Osteoblast (primary cell): ENCODE measurements at regions not wholly inside any gene's neighbourhood (a gene's known extent, or its start where the extent isn't known, plus 50 kb on each side); places are given as distances from the start of the nearest gene placed in this dataset.
"Not testable (repeated sequence)": the region's sequence is repeated elsewhere in the genome, so short reads cannot be mapped to it uniquely, and the experiment has no call there.

Experiments
- DNase-seq: peaks from one replicate; pipeline ENCODE4 v3.0.0; 2011; ENCODE audit warnings: low spot score, mixed read lengths; ENCODE audit not compliant: insufficient read length; ENCODE audit errors: missing footprints
- H2AFZ ChIP-seq: 2 replicates; pipeline ENCODE4 v1.6.0; 2011; ENCODE audit warnings: mild to moderate bottlenecking, low read length
- H3K27ac ChIP-seq: 2 replicates; pipeline ENCODE4 v1.5.1; 2011; ENCODE audit warnings: mild to moderate bottlenecking, low read depth, low read length, moderate library complexity
- H3K27me3 ChIP-seq: 2 replicates; pipeline ENCODE4 v1.6.0; 2012; ENCODE audit warnings: mild to moderate bottlenecking, control low read depth, inconsistent platforms, low read length, moderate library complexity; ENCODE audit not compliant: insufficient read depth
- H3K36me3 ChIP-seq: 2 replicates; pipeline ENCODE4 v1.5.1; 2011; ENCODE audit warnings: mild to moderate bottlenecking, low read length, control low read depth, moderate library complexity; ENCODE audit not compliant: insufficient read depth
- H3K4me1 ChIP-seq: 2 replicates; pipeline ENCODE4 v1.5.1; 2011; ENCODE audit warnings: mild to moderate bottlenecking, low read length, control low read depth, moderate library complexity; ENCODE audit not compliant: insufficient read depth
- H3K4me2 ChIP-seq: 2 replicates; pipeline ENCODE4 v1.6.0; 2011; ENCODE audit warnings: mild to moderate bottlenecking, low read length; ENCODE audit not compliant: insufficient read depth
- H3K4me3 ChIP-seq: fragments of 200-600 bp; sonication (generic); 3 replicates; pipeline ENCODE4 v1.5.1; 2012; ENCODE audit warnings: mild to moderate bottlenecking, low read length, inconsistent platforms; ENCODE audit not compliant: insufficient read depth
- H3K79me2 ChIP-seq: 2 replicates; pipeline ENCODE4 v1.6.0; 2012; ENCODE audit warnings: mild to moderate bottlenecking, low read length, control low read depth, inconsistent platforms; ENCODE audit not compliant: insufficient read depth
- H3K9me3 ChIP-seq: 2 replicates; pipeline ENCODE4 v1.5.1; 2011; ENCODE audit warnings: low read depth, low read length, control low read depth
- H4K20me1 ChIP-seq: 2 replicates; pipeline ENCODE4 v1.6.0; 2012; ENCODE audit warnings: mild to moderate bottlenecking, low read length, control low read depth; ENCODE audit not compliant: insufficient read depth
- CTCF ChIP-seq: IDR thresholded peaks from 2 replicates; pipeline ENCODE4 v1.5.1; 2011; ENCODE audit warnings: mild to moderate bottlenecking, low read depth, low read length, moderate library complexity; ENCODE audit errors: extremely low read depth

GRCh38 chr18:29373000-29373399 is 1196.1 kb upstream of the CDH2 start:
- DNase-seq, result no peak
- Histone ChIP-seq H4K20me1 (no peaks in the 10 kb centered on the region), H3K9me3 (no peaks in the 10 kb centered on the region), H3K4me2 (no peak overlapping the region), H3K27ac (no peak overlapping the region), H3K36me3 (no peaks in the 10 kb centered on the region), H2AFZ (no peak overlapping the region), H3K4me3 (no peak overlapping the region), H3K27me3 (no peaks in the 10 kb centered on the region), H3K79me2 (no peaks in the 10 kb centered on the region), H3K4me1 (no peaks in the 10 kb centered on the region)
- no peak for TF ChIP-seq CTCF

DNA sequence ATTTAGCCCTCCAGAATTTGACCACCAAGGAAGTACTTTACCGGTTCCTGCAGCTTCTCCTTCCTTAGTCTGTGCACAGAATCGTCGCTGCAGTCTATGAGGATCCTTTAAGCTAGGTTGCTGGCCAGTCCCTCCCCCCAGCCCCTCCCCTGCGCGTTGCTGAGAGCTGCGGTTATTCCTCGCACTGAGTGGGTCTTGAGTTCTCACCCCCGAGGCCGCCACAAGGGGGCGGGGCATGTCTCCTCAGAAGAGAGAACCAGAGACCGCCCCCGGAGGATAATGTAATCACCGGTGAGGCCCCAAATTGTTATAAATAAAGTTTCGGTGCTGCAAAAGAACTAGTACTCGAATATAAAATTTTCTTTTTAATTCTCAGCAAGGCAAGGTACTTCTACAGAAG is 1184.9 kb upstream of the CDH2 start:
- no peaks in the 10 kb centered on the region for H3K79me2 ChIP-seq
- H4K20me1 ChIP-seq, result no peaks in the 10 kb centered on the region
- DNase-seq, result no peak
- no peak overlapping the region for H3K27ac ChIP-seq
- H3K4me1 ChIP-seq, result no peaks in the 10 kb centered on the region
- no peak for TF ChIP-seq CTCF
- no peak overlapping the region for H3K4me3 ChIP-seq
- H2AFZ ChIP-seq, result no peak overlapping the region
- H3K4me2 ChIP-seq, result no peak overlapping the region
- no peaks in the 10 kb centered on the region for H3K27me3 ChIP-seq
- no peaks in the 10 kb centered on the region for H3K36me3 ChIP-seq
- no peaks in the 10 kb centered on the region for H3K9me3 ChIP-seq

DNA sequence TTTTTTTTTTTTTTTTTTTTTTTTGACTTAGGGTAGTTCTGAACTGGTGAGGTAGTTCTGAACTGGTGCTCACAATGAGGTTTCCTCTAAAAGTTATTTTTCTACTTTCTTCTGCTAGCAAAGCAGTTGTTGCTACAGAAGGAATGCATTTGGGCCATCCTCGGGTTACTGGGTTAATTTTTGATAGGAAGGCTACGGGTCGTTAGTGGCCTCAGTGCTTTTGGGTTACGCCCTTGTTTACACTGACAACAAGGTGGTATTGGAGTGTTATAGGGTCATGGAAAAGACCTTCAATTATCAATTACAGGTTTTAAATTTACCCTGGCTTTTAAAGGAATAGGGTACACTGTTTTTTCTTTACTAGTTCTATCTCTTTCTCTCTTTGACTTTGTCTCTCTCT is 1183.7 kb upstream of the CDH2 start:
- H4K20me1 ChIP-seq, H3K27ac ChIP-seq, H3K4me3 ChIP-seq, H3K36me3 ChIP-seq, DNase-seq, H3K9me3 ChIP-seq, H3K4me1 ChIP-seq, H3K79me2 ChIP-seq, H3K4me2 ChIP-seq, H3K27me3 ChIP-seq: not testable (repeated sequence)
- H2AFZ ChIP-seq, result peak overlapping the region; percentile 68

- not testable (repeated sequence) for H3K9me3 ChIP-seq, H4K20me1 ChIP-seq, H3K4me1 ChIP-seq, H3K27ac ChIP-seq, H3K27me3 ChIP-seq, H3K4me3 ChIP-seq, H3K36me3 ChIP-seq, H3K79me2 ChIP-seq, H2AFZ ChIP-seq, DNase-seq
- H3K4me2 ChIP-seq, result peak overlapping the region; percentile 17
These were observed 1182.3 kb upstream of the CDH2 start for GRCh38 chr18:29359222-29359621.

- no peak for DNase-seq
- Histone ChIP-seq H2AFZ (peak overlapping the region; percentile 15), H3K9me3 (no peaks in the 10 kb centered on the region), H4K20me1 (no peaks in the 10 kb centered on the region), H3K79me2 (no peaks in the 10 kb centered on the region), H3K4me3 (no peak overlapping the region), H3K4me1 (no peaks in the 10 kb centered on the region), H3K27ac (no peak overlapping the region), H3K27me3 (no peaks in the 10 kb centered on the region), H3K36me3 (no peaks in the 10 kb centered on the region), H3K4me2 (no peak overlapping the region)
- no peak for TF ChIP-seq CTCF
These were observed 1174.2 kb upstream of the CDH2 start for GRCh38 chr18:29351171-29351570.
